Lower leg skin (tissue), 3 donors: ENCODE measurements at regions not wholly inside any gene's neighbourhood (a gene's known extent, or its start where the extent isn't known, plus 50 kb on each side); places are given as distances from the start of the nearest gene placed in this dataset.

Experiments
- POLR2A ChIP-seq, 2 donors: fragments of 450-650 bp; IDR thresholded peaks; one replicate each; pipeline ENCODE4 v1.6.1; 2016 to 2017; ENCODE audit warnings: antibody characterized with exemption in 2 of 2, mild to moderate bottlenecking in 1 of 2, moderate library complexity in 1 of 2
- TF ChIP-seq, protein P1 (sequence below), 3 donors: fragments of 450-650 bp; IDR thresholded peaks; one replicate each; pipeline ENCODE4 v1.5.1; 2016; ENCODE audit warnings: antibody characterized with exemption in 3 of 3, mild to moderate bottlenecking in 3 of 3, moderate library complexity in 2 of 3

DNA sequence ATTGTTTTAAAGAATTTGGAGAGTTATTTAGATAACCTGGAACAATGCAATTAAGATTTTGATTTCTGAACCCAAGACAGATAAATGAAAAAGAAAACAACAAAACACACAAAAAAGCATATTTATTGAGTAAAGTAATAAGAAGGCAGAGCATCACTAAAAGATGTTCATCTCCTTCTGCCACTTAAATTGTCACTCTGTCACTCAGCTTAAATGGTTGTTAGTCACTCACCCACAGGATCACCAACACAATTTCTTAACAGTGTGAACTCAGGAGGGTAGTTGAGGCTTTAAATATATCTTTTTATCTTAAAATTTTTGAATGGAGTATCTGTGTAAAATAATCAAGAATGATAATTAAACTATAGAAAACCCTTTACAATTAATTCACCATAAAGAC, 1215.5 kb upstream of the PCDH20 start:
- TF ChIP-seq, protein P1, sequence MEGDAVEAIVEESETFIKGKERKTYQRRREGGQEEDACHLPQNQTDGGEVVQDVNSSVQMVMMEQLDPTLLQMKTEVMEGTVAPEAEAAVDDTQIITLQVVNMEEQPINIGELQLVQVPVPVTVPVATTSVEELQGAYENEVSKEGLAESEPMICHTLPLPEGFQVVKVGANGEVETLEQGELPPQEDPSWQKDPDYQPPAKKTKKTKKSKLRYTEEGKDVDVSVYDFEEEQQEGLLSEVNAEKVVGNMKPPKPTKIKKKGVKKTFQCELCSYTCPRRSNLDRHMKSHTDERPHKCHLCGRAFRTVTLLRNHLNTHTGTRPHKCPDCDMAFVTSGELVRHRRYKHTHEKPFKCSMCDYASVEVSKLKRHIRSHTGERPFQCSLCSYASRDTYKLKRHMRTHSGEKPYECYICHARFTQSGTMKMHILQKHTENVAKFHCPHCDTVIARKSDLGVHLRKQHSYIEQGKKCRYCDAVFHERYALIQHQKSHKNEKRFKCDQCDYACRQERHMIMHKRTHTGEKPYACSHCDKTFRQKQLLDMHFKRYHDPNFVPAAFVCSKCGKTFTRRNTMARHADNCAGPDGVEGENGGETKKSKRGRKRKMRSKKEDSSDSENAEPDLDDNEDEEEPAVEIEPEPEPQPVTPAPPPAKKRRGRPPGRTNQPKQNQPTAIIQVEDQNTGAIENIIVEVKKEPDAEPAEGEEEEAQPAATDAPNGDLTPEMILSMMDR (IDR thresholded peaks at IDR 0.05), result no peak
- TF ChIP-seq POLR2A (IDR thresholded peaks at IDR 0.05), result no peak
